Peyer's patch (tissue), 4 donors: ENCODE measurements at regions not wholly inside any gene's neighbourhood (a gene's known extent, or its start where the extent isn't known, plus 50 kb on each side); places are given as distances from the start of the nearest gene placed in this dataset.

Source experiments
- POLR2A ChIP-seq, 2 donors: fragments of 450-650 bp; IDR thresholded peaks; one replicate each; pipeline ENCODE4 v1.5.1; 2017; ENCODE audit warnings: antibody characterized with exemption in 2 of 2, mild to moderate bottlenecking in 2 of 2, moderate library complexity in 2 of 2
- TF ChIP-seq, protein P1 (sequence below), 6 experiments: fragments of 450-650 bp in 4 of 6; fragments of 200-600 bp in 2 of 6; sonication (generic) in 1 of 6; IDR thresholded peaks; one replicate each; pipeline ENCODE4 v1.5.1; 2017 to 2019; ENCODE audit warnings: antibody characterized with exemption in 6 of 6, mild to moderate bottlenecking in 3 of 6, moderate library complexity in 1 of 6

DNA sequence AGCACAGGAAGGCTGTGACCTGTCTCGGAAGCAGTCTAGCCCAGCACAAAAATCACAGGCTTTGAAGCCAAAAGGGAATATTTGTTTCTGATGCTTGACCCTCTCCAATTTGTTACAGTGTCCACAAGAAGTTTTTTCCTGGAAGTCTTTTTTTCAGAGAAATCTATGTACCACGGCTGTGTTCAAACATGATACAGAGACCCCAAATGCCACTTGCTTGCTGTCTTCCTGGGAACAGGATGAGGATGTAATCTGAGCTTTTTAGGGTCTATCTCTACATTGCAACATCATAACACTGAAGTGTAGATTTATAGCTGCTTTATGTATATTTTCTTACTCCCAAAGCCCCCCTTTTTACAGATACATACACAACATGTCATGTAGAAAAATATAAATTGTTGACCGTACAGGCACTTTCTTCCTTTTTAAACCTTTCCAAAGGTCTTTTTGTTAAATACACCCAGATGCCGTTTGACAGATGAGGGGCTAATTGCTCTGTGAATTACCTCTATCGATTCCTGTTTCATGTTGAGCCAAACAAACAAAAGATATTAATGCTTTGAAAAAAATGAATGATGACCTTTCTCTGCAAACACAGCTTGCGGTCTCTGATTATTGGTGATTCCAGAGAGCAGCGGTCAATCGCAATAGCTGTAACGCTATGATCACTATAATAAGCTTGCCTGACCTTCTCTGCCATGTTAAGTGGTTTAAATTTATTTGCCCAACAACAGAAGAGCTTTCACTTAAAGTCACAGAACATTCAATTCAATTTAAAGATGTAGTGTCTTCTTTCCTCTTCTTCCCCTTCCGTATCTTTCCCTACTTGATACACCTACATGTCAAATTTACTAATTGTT is 875.9 kb upstream of the NR2F2 start:
- TF ChIP-seq, protein P1, sequence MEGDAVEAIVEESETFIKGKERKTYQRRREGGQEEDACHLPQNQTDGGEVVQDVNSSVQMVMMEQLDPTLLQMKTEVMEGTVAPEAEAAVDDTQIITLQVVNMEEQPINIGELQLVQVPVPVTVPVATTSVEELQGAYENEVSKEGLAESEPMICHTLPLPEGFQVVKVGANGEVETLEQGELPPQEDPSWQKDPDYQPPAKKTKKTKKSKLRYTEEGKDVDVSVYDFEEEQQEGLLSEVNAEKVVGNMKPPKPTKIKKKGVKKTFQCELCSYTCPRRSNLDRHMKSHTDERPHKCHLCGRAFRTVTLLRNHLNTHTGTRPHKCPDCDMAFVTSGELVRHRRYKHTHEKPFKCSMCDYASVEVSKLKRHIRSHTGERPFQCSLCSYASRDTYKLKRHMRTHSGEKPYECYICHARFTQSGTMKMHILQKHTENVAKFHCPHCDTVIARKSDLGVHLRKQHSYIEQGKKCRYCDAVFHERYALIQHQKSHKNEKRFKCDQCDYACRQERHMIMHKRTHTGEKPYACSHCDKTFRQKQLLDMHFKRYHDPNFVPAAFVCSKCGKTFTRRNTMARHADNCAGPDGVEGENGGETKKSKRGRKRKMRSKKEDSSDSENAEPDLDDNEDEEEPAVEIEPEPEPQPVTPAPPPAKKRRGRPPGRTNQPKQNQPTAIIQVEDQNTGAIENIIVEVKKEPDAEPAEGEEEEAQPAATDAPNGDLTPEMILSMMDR (IDR thresholded peaks at IDR 0.05) = no peak
- TF ChIP-seq POLR2A (IDR thresholded peaks at IDR 0.05) = no peak
